Right lobe of liver (tissue), 4 donors: ENCODE measurements at regions not wholly inside any gene's neighbourhood (a gene's known extent, or its start where the extent isn't known, plus 50 kb on each side); places are given as distances from the start of the nearest gene placed in this dataset.

ENCODE experiments used
- POLR2A ChIP-seq: fragments of 450-650 bp; IDR thresholded peaks from one replicate; pipeline ENCODE4 v1.6.1; 2017; ENCODE audit warnings: antibody characterized with exemption, mild to moderate bottlenecking
- TF ChIP-seq, protein P1 (sequence below), 4 donors: fragments of 200-600 bp in 3 of 4; fragments of 450-650 bp in 1 of 4; IDR thresholded peaks; one replicate each; pipeline versions ENCODE4 v1.5.1 to v1.8.0; 2016 to 2022; ENCODE audit warnings: antibody characterized with exemption in 4 of 4, mild to moderate bottlenecking in 2 of 4
- donor health status: DM: no; HTN: no; CAD: no.
- donor health status: DM: no; HTN: no; CAD: no.
- donor health status: DM: no; HTN: yes; CAD: no.

DNA sequence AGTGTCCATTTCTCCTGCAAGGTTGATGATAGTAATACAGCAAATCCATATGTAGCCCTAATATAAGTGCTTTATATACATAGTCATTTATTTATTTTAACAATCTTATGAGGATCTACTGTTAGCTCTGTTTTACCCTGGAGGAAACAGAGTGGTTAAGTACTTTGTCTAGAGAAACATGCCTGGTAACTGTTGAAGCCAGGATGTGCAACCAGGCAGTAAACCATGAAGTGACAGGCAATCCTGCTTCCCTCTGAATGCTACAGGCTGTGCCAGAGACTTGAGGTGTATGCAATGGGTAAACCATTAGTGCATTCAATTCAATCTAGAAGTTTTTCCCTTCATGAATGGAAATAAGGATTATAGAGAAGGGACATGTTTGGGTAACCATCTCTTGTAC, 911.0 kb downstream of the PCDH17 start:
- TF ChIP-seq POLR2A: no peak
- TF ChIP-seq, protein P1, sequence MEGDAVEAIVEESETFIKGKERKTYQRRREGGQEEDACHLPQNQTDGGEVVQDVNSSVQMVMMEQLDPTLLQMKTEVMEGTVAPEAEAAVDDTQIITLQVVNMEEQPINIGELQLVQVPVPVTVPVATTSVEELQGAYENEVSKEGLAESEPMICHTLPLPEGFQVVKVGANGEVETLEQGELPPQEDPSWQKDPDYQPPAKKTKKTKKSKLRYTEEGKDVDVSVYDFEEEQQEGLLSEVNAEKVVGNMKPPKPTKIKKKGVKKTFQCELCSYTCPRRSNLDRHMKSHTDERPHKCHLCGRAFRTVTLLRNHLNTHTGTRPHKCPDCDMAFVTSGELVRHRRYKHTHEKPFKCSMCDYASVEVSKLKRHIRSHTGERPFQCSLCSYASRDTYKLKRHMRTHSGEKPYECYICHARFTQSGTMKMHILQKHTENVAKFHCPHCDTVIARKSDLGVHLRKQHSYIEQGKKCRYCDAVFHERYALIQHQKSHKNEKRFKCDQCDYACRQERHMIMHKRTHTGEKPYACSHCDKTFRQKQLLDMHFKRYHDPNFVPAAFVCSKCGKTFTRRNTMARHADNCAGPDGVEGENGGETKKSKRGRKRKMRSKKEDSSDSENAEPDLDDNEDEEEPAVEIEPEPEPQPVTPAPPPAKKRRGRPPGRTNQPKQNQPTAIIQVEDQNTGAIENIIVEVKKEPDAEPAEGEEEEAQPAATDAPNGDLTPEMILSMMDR (IDR thresholded peaks at IDR 0.05): no peak
